GM12872 (cell line): ENCODE measurements at regions not wholly inside any gene's neighbourhood (a gene's known extent, or its start where the extent isn't known, plus 50 kb on each side); places are given as distances from the start of the nearest gene placed in this dataset.

ENCODE experiments used
- CTCF ChIP-seq: IDR thresholded peaks from 3 replicates; pipeline ENCODE4 v1.5.1; 2011; ENCODE audit warnings: low read depth, mild to moderate bottlenecking, low read length, moderate library complexity; ENCODE audit not compliant: insufficient read depth

- TF ChIP-seq CTCF = no peak
Observed at GRCh38 chr16:87125206-87126155, 191.7 kb downstream of the C16orf95 start.

GRCh38 chr16:87126403-87127025 lies 190.7 kb downstream of the C16orf95 start:
- no peak for TF ChIP-seq CTCF

- no peak for TF ChIP-seq CTCF
Observed at GRCh38 chr16:87127061-87127765, 190.0 kb downstream of the C16orf95 start.

GRCh38 chr16:87127766-87128147 lies 189.4 kb downstream of the C16orf95 start:
- no peak for TF ChIP-seq CTCF

GRCh38 chr16:87129771-87130170 lies 187.4 kb downstream of the C16orf95 start:
- no peak for TF ChIP-seq CTCF

- no peak for TF ChIP-seq CTCF
Observed at GRCh38 chr16:87131061-87131995, 185.9 kb downstream of the C16orf95 start.
